Activated CD4-positive, alpha-beta T cell treated with anti-CD3 and anti-CD28 coated beads, Interleukin-2, amount 10 ng/mL, durations not matched to agents 24 days and 14 days (primary cell): ENCODE measurements at regions not wholly inside any gene's neighbourhood (a gene's known extent, or its start where the extent isn't known, plus 50 kb on each side); places are given as distances from the start of the nearest gene placed in this dataset.

Experiments used
- DNase-seq: peaks from one replicate; pipeline ENCODE4 v3.0.0; 2022
- H3K27ac Mint-ChIP-seq: one replicate; pipeline ENCODE4 v1.8.0; 2022; ENCODE audit warnings: mild to moderate bottlenecking, mixed read lengths
- H3K27me3 Mint-ChIP-seq: one replicate; pipeline ENCODE4 v1.8.0; 2022; ENCODE audit warnings: mixed read lengths
- H3K36me3 Mint-ChIP-seq: one replicate; pipeline ENCODE4 v1.8.0; 2022; ENCODE audit warnings: low read depth, mild to moderate bottlenecking, mixed read lengths
- H3K4me1 Mint-ChIP-seq: one replicate; pipeline ENCODE4 v1.8.0; 2021; ENCODE audit warnings: mixed read lengths
- H3K4me3 Mint-ChIP-seq: one replicate; pipeline ENCODE4 v1.8.0; 2022; ENCODE audit warnings: mild to moderate bottlenecking, moderate library complexity, mixed read lengths
- H3K9me3 Mint-ChIP-seq: one replicate; pipeline ENCODE4 v1.8.0; 2021; ENCODE audit warnings: mixed read lengths
- intact Hi-C: fragments of 100-400 bp; cut with micrococcal nuclease; formaldehyde crosslinking; loops from one replicate; pipeline ENCODE4 v1.15.1; 2023

DNA sequence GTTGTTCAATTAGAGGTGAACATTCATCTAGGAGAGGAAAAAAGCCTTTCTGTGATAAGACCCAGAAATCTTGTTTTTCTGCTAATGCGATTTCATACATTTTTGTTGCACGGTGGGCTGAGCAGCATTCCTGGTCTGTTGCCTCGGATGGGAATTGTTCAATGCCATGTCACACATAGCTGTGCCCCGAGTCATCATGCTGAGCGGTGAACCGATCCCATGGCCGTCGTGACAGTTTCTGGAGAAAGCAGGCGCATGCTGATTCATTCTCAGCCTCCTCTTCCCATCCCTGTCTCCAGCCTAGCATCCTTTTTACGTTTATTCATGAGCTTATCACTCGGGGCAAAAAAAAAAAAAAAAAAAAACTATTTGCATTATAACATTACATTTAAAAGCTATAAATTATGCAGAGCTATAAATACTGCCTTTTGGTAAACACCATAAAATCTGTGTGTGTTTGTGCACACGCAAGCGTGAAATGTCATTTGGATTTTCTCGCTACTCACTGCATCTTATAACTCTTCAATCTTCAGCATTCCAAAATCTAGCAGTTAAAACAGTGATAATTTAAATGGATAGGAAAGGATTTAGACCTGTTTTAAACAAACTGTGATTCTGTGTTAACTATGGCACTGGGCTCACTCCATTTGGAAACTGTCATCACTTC is 58.9 kb upstream of the IFNGR1 start:
- intact Hi-C loops, result no loop called here
- peaks cover 37% of the 10 kb centered on the region for H3K27me3 Mint-ChIP-seq
- DNase-seq, result peak; percentile 48
- H3K36me3 Mint-ChIP-seq, result no peaks in the 10 kb centered on the region
- no peak overlapping the region for H3K4me3 Mint-ChIP-seq
- peaks cover 4% of the 10 kb centered on the region for H3K4me1 Mint-ChIP-seq
- no peak overlapping the region for H3K27ac Mint-ChIP-seq
- no peaks in the 10 kb centered on the region for H3K9me3 Mint-ChIP-seq

DNA sequence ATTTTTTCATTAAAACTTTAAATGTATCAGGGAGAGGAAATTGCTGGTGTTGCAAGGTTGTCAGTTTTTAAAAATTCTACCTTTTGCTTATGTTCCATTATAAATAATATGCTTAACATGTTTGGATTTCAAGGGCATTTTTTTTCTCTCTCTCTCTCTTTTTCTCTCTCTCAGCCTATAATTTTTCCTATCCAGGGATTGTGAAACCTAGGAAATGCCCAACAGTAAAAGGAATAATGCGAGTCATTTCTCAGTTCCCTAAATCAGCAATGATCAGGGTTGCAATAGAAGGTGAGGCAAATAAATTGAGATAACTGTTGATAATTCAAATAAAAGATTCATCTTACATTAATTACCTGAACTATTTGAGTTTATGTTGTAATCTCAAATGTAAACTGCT is 53.2 kb upstream of the IFNGR1 start:
- Mint-ChIP-seq H3K4me3 (no peak overlapping the region), H3K4me1 (peaks cover 2% of the 10 kb centered on the region), H3K9me3 (no peaks in the 10 kb centered on the region), H3K27me3 (peaks cover 32% of the 10 kb centered on the region), H3K36me3 (no peaks in the 10 kb centered on the region), H3K27ac (no peak overlapping the region)
- no peak for DNase-seq
- intact Hi-C loops, result loop anchor here (2.0 to 5.0 kb wide), 2 partner anchors 142 to 730 kb away; no protein-coding TSS in a partner anchor

DNA sequence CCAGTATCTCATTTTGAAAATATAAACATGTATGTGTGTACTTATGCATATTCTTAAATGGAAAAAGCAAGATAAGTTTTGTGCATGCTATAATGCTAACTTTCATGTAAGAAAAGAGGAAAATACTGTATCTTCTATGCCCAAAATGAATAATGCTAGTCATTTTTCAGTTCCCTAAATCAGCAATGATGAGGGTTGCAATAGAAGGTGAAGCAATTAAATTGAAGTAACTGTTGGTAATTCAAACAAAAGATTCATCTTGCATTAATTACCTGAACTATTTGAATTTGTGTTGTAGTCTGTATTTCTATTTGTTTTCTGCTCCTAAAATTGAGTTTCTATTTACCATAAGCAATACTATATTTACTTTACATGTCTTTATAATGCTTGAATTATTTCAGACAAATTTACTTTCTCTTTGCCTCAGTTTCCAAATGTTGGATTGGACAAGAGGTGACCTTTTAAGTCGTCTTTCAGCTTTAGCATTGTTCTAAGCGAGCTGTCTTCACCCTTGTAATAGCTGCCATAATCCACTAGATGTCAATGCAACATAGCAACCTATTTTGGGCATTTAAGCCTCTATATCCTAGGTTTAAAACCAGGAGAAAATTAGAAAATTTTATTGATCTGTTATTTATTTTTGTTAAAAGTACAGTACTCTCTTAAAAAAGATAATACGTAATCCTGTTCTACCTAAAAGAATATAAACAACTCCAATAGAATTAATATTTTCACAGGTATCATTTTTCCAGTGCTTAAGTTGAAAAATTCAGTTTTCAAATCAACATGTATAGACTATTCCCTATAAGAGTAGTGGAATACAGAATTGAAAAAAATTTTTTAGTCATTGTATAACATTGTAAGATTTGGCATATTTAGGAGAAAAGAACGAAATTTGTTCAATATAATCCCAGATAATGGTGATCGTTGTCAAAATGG is 52.3 kb upstream of the IFNGR1 start:
- intact Hi-C loops, result loop anchor here (1.0 to 5.0 kb wide), 4 partner anchors 43 to 731 kb away; no protein-coding TSS in a partner anchor
- Mint-ChIP-seq H3K27ac (no peak overlapping the region), H3K9me3 (no peaks in the 10 kb centered on the region), H3K4me1 (peaks cover 2% of the 10 kb centered on the region), H3K36me3 (no peaks in the 10 kb centered on the region), H3K27me3 (peaks cover 27% of the 10 kb centered on the region), H3K4me3 (no peak overlapping the region)
- peak; percentile 64 for DNase-seq

DNA sequence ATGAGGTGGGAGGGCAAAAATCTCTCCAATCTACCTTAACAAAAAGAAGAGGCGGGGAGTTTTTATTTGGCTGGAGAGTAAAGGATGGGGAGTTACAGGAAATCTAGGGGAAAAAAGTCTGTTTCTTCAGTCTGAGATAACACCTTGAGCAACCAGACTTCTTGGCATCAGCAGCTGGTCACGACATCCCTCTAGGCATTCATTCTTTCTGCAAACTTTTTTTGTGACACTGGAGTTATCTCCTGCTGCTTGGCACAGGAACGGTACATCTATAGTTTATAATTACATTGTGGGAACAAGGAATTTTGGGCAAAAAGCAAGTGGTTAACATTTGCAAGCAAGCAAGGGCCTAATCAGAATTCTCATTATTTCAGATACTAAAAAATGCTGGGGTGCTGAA is 50.6 kb upstream of the IFNGR1 start:
- intact Hi-C loops, result loop anchor here (5.0 kb wide), 1 partner anchor 732 kb away; no protein-coding TSS in a partner anchor
- Mint-ChIP-seq H3K27ac (no peak overlapping the region), H3K4me3 (no peak overlapping the region), H3K4me1 (peaks cover 2% of the 10 kb centered on the region), H3K9me3 (no peaks in the 10 kb centered on the region), H3K36me3 (no peaks in the 10 kb centered on the region), H3K27me3 (peaks cover 37% of the 10 kb centered on the region)
- peak; percentile 37 for DNase-seq

DNA sequence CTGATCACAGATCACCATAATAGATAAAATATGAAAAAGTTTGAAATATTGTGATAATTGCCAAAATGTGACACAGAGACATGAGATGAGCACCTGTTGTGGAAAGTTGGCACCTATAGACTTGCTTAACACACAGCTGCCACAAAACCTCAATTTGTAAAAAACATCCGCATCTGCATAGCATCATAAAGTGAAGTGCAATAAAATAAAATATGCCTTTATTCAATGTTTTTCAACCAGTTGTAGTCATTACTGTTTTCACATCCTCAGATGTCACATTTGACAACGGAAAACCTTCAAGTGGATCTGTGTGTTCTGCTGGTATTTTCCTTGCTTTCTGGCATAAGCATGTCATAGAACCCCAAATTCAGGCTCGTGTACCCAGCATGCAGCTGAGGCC is 50.2 kb upstream of the IFNGR1 start:
- Mint-ChIP-seq H3K4me1 (peaks cover 2% of the 10 kb centered on the region), H3K4me3 (no peak overlapping the region), H3K36me3 (no peaks in the 10 kb centered on the region), H3K27me3 (peaks cover 42% of the 10 kb centered on the region), H3K9me3 (no peaks in the 10 kb centered on the region), H3K27ac (no peak overlapping the region)
- intact Hi-C loops, result no loop called here
- DNase-seq, result peak; percentile 31
